Gastroesophageal sphincter (tissue), 4 donors: ENCODE measurements at regions not wholly inside any gene's neighbourhood (a gene's known extent, or its start where the extent isn't known, plus 50 kb on each side); places are given as distances from the start of the nearest gene placed in this dataset.

Experiments
- ATAC-seq: fragments of 150-250 bp; one replicate; pipeline ENCODE4 v1.9.1; 2016; ENCODE audit warnings: mild to moderate bottlenecking, moderate library complexity
- H3K27ac ChIP-seq, 4 donors: fragments of 200-600 bp; sonication (generic) in 3 of 4; 1 replicate in 3 of 4; 2 replicates in 1 of 4; pipeline ENCODE4 v1.5.1; 2016 to 2019
- H3K27me3 ChIP-seq: fragments of 200-600 bp; sonication (generic); one replicate; pipeline ENCODE4 v1.5.1; 2019
- H3K36me3 ChIP-seq, 2 donors: fragments of 200-600 bp; sonication (generic); one replicate each; pipeline ENCODE4 v1.5.1; 2019; ENCODE audit warnings: control low read depth in 1 of 2
- H3K4me1 ChIP-seq, 3 donors: fragments of 200-600 bp; sonication (generic); 1 replicate in 2 of 3; 2 replicates in 1 of 3; pipeline ENCODE4 v1.5.1; 2016 to 2019; ENCODE audit warnings: control low read depth in 2 of 3
- H3K4me3 ChIP-seq, 2 donors: fragments of 200-600 bp; sonication (generic); one replicate each; pipeline ENCODE4 v1.5.1; 2019; ENCODE audit warnings: mild to moderate bottlenecking in 1 of 2, moderate library complexity in 1 of 2
- H3K9me3 ChIP-seq, 3 donors: fragments of 200-600 bp; sonication (generic); one replicate each; pipeline ENCODE4 v1.5.1; 2017 to 2019; ENCODE audit warnings: control low read depth in 2 of 3
- EP300 ChIP-seq: sonication (generic); formaldehyde crosslinking; IDR thresholded peaks from one replicate; pipeline ENCODE4 v1.6.1; 2017; ENCODE audit warnings: antibody characterized with exemption, mild to moderate bottlenecking
- POLR2A ChIP-seq, 2 donors: fragments of 450-650 bp; IDR thresholded peaks; one replicate each; pipeline ENCODE4 v1.6.1; 2017; ENCODE audit warnings: antibody characterized with exemption in 2 of 2, mild to moderate bottlenecking in 2 of 2, moderate library complexity in 1 of 2
- POLR2AphosphoS5 ChIP-seq: sonication (generic); formaldehyde crosslinking; IDR thresholded peaks from one replicate; pipeline ENCODE4 v1.6.1; 2017; ENCODE audit warnings: antibody characterized with exemption
- WGBS, 2 donors: methylation state at CpG; one replicate each; pipeline ENCODE4 v1.1.5; 2018; ENCODE audit warnings: low coverage in 1 of 2; 5-methylcytosine and 5-hydroxymethylcytosine counted together
- TF ChIP-seq, protein P1 (sequence below), 4 experiments: fragments of 200-600 bp in 2 of 4; fragments of 450-650 bp in 2 of 4; sonication (generic) in 1 of 4; IDR thresholded peaks; one replicate each; pipeline ENCODE4 v1.5.1; 2017 to 2019; ENCODE audit warnings: antibody characterized with exemption in 4 of 4, mild to moderate bottlenecking in 2 of 4, moderate library complexity in 2 of 4

DNA sequence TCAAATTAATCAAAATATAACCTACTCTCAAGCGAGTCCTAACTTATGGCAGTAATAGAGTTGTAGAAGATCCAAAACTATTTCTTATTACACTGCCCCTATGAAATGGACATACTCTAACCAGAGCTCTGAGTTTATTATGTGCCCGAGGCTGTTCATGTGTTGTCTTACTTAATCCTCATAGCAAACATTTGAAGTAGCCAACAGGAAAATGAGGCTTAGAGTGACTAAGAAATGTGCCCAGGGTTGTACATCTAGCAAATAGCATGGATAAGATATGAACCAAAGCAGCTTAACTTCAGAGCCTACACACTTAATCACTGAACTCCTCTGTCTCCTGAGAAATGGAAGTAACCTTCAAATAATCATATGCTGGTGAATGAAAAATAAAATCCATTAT, 1551.7 kb downstream of the MAT2B start:
- no peak overlapping the region for H3K4me3 ChIP-seq
- no peaks in the 10 kb centered on the region for H3K9me3 ChIP-seq
- H3K27ac ChIP-seq = no peak overlapping the region
- 64 to 93% methylated on average over 2 of the region's 2 CpGs for WGBS, 2 donors
- H3K4me1 ChIP-seq = no peaks in the 10 kb centered on the region
- no peaks in the 10 kb centered on the region for H3K27me3 ChIP-seq
- no peak for TF ChIP-seq POLR2A (IDR thresholded peaks at IDR 0.05)
- TF ChIP-seq EP300 = no peak
- TF ChIP-seq POLR2AphosphoS5 = no peak
- TF ChIP-seq, protein P1, sequence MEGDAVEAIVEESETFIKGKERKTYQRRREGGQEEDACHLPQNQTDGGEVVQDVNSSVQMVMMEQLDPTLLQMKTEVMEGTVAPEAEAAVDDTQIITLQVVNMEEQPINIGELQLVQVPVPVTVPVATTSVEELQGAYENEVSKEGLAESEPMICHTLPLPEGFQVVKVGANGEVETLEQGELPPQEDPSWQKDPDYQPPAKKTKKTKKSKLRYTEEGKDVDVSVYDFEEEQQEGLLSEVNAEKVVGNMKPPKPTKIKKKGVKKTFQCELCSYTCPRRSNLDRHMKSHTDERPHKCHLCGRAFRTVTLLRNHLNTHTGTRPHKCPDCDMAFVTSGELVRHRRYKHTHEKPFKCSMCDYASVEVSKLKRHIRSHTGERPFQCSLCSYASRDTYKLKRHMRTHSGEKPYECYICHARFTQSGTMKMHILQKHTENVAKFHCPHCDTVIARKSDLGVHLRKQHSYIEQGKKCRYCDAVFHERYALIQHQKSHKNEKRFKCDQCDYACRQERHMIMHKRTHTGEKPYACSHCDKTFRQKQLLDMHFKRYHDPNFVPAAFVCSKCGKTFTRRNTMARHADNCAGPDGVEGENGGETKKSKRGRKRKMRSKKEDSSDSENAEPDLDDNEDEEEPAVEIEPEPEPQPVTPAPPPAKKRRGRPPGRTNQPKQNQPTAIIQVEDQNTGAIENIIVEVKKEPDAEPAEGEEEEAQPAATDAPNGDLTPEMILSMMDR (IDR thresholded peaks at IDR 0.05) = no peak
- no peak for ATAC-seq
- H3K36me3 ChIP-seq = no peaks in the 10 kb centered on the region

DNA sequence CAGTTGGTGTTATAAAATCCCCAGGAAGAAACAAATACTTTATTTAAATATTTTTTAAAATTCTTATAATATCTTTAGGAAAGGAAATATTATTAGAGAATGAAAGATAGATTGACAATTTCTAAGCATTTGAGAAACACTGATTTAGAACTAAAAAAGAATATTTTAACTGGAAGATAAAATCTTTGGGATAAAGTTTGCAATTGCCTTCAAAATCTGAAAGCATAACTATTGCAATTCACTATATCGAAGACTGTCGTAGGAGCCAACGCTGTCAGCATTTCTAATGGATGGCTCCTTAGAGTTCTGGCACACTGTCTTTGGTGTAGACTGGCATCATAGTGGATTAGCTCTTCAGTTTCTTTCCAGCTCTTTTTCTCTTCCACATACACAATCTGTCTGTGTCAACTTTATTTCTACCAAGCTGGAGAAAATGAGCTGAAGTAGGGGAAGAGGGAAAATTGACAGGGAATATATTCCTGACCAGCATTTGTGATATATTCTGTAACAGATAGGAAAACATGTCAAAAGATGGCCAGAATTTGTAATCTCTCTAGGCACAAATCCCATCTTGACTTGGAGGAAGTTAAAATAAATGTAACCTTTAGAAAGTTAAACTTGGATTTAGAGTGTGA, 1561.4 kb downstream of the MAT2B start:
- TF ChIP-seq POLR2AphosphoS5 (no peak), POLR2A (IDR thresholded peaks at IDR 0.05) (no peak), EP300 (no peak)
- TF ChIP-seq, protein P1 (IDR thresholded peaks at IDR 0.05) = no peak
- 87 to 93% methylated on average over 3 of the region's 3 CpGs for WGBS, 2 donors
- no peaks in the 10 kb centered on the region for H3K27me3 ChIP-seq
- no peaks in the 10 kb centered on the region for H3K4me1 ChIP-seq
- no peak overlapping the region for H3K27ac ChIP-seq
- H3K4me3 ChIP-seq = no peak overlapping the region
- no peaks in the 10 kb centered on the region for H3K36me3 ChIP-seq
- H3K9me3 ChIP-seq = no peaks in the 10 kb centered on the region
- no peak for ATAC-seq

DNA sequence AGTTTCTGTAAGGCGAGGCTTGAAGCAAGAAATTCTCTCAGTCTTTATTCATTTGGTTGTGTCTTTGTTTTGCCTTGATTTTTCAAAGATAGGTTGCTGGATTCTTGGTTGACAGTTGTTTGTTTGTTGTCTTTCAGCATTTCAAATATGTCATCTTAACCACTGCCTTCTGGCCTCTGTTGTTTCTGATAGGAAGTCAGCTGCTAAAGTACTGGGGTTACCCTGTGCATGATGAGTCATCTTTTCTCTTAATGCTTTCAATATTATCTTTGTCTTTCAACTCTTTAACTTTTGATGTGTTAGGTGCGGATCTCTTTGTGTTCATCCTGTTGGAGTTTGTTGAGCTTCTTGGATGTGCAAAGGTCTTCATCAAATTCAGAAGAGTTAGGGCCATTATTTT, 1571.3 kb downstream of the MAT2B start:
- H3K4me1 ChIP-seq = no peaks in the 10 kb centered on the region
- H3K27me3 ChIP-seq = no peaks in the 10 kb centered on the region
- H3K36me3 ChIP-seq = no peaks in the 10 kb centered on the region
- TF ChIP-seq, protein P1 (IDR thresholded peaks at IDR 0.05) = no peak
- TF ChIP-seq POLR2A (IDR thresholded peaks at IDR 0.05) = no peak
- TF ChIP-seq POLR2AphosphoS5 = no peak
- TF ChIP-seq EP300 = no peak
- H3K9me3 ChIP-seq = no peaks in the 10 kb centered on the region
- H3K4me3 ChIP-seq = no peak overlapping the region
- no peak overlapping the region for H3K27ac ChIP-seq
- no peak for ATAC-seq
- 0 to 67% methylated on average over 1 to 2 of the region's 2 CpGs for WGBS, 2 donors

DNA sequence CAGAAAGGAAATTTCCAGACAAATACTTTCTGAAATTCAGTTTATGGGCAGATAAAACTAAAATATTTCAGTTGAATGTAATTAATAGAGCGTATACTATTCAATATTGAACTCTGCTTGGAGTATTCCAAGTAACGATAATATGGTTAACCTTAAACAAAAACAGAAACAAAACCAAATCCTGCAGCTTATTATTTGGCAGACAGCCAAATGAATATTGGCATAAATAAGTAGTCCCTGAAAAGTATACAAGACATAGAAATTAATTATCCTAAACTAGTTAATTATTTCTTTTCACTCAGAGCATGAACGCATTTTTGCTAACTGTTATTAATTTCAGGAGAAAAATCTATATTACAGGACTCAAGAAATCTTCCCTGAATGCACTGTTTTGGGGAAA, 1574.0 kb downstream of the MAT2B start:
- no peaks in the 10 kb centered on the region for H3K36me3 ChIP-seq
- no peaks in the 10 kb centered on the region for H3K27me3 ChIP-seq
- TF ChIP-seq, protein P1 (IDR thresholded peaks at IDR 0.05) = no peak
- no peak for TF ChIP-seq EP300
- TF ChIP-seq POLR2AphosphoS5 = no peak
- no peak for TF ChIP-seq POLR2A (IDR thresholded peaks at IDR 0.05)
- H3K27ac ChIP-seq = no peak overlapping the region
- 46 to 96% methylated on average over 2 to 3 of the region's 3 CpGs for WGBS, 2 donors
- ATAC-seq = no peak
- no peaks in the 10 kb centered on the region for H3K4me1 ChIP-seq
- no peaks in the 10 kb centered on the region for H3K9me3 ChIP-seq
- H3K4me3 ChIP-seq = no peak overlapping the region

DNA sequence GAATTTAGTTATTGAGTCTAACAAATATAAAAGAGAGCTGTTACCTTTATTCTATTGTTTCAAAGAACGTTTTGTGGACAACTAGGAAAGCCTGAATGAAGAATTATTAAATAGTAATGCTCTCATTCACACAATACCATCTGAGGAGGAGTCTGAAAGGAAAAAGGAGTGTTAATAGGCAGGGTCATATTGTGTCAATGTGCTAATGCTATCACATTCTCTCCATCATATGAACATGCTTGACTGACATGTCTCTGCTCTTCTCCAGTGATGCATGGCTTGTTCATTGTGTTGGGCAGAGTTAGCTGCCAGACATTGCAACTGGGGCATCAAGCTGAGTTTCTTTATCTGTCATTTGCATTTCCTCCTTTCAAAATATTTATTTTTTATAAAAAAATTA, 1578.0 kb downstream of the MAT2B start:
- Histone ChIP-seq H3K4me1 (no peaks in the 10 kb centered on the region), H3K4me3 (no peak overlapping the region), H3K27me3 (no peaks in the 10 kb centered on the region), H3K9me3 (no peaks in the 10 kb centered on the region), H3K36me3 (no peaks in the 10 kb centered on the region), H3K27ac (no peak overlapping the region)
- no peak for ATAC-seq
- TF ChIP-seq, protein P1 (IDR thresholded peaks at IDR 0.05) = no peak
- TF ChIP-seq EP300 (no peak), POLR2A (IDR thresholded peaks at IDR 0.05) (no peak), POLR2AphosphoS5 (no peak)
- 90 to 100% methylated on average over 1 of the region's 1 CpG for WGBS, 2 donors
